IMR-90 (cell line): ENCODE measurements at regions not wholly inside any gene's neighbourhood (a gene's known extent, or its start where the extent isn't known, plus 50 kb on each side); places are given as distances from the start of the nearest gene placed in this dataset.
"Not testable (repeated sequence)": the region's sequence is repeated elsewhere in the genome, so short reads cannot be mapped to it uniquely, and the experiment has no call there.

Experiments used
- ATAC-seq: fragments of 200-7000 bp; cut with Tn5 transposase; 2 replicates; pipeline ENCODE4 v1.9.1; 2020; ENCODE audit warnings: low read depth, mild to moderate bottlenecking, moderate library complexity
- BruUV-seq: library from RNA; stranded (reverse); fragments of 400-500 nt; replicated peaks from 2 replicates; lab custom pipeline; 2021; lab: Mats Ljungman, UMichigan
- CTCF ChIA-PET: fragments of 300-600 bp; formaldehyde crosslinking; extraction: SDS; loops from one replicate; lab custom pipeline; 2021; ENCODE audit warnings: antibody characterized with exemption; lab: Yijun Ruan, JAX
- POLR2A ChIA-PET: fragments of 300-600 bp; sonication (Branson Sonifier 250); formaldehyde crosslinking; loops from one replicate; lab custom pipeline; 2022; ENCODE audit warnings: antibody characterized with exemption; ENCODE audit not compliant: unreplicated experiment; lab: Charles Lee
- DNase-seq: peaks from one replicate; pipeline ENCODE4 v3.0.0; 2013
- H2AFZ ChIP-seq: replicated peaks from 2 replicates; pipeline ENCODE3; 2013; ENCODE audit warnings: low read length, mild to moderate bottlenecking; ENCODE audit not compliant: poor library complexity
- H2AK5ac ChIP-seq: 2 replicates; pipeline ENCODE4 v1.6.1; 2013; ENCODE audit warnings: low read depth, low read length, inconsistent platforms
- H2AK9ac ChIP-seq: replicated peaks from 2 replicates; pipeline ENCODE3; 2013; ENCODE audit warnings: mild to moderate bottlenecking, low read depth, low read length, moderate library complexity; ENCODE audit not compliant: poor library complexity
- H2BK120ac ChIP-seq: 2 replicates; pipeline ENCODE4 v1.6.1; 2013; ENCODE audit warnings: low read depth, low read length, inconsistent platforms
- H2BK15ac ChIP-seq: 3 replicates; pipeline ENCODE4 v1.6.1; 2013; ENCODE audit warnings: low read depth, low read length, inconsistent platforms
- H2BK20ac ChIP-seq: 2 replicates; pipeline ENCODE4 v1.6.1; 2013; ENCODE audit warnings: low read depth, mild to moderate bottlenecking, inconsistent platforms, low read length, moderate library complexity
- H2BK5ac ChIP-seq: 2 replicates; pipeline ENCODE4 v1.6.1; 2013; ENCODE audit warnings: mild to moderate bottlenecking, low read depth, low read length, inconsistent platforms; ENCODE audit not compliant: poor library complexity, severe bottlenecking
- H3K14ac ChIP-seq: replicated peaks from 2 replicates; pipeline ENCODE4 v1.6.1; 2013; ENCODE audit warnings: low read depth, low read length, inconsistent platforms
- H3K18ac ChIP-seq: 2 replicates; pipeline ENCODE4 v1.6.1; 2013; ENCODE audit warnings: low read depth, low read length, control low read depth
- H3K23ac ChIP-seq: 2 replicates; pipeline ENCODE4 v1.6.1; 2013; ENCODE audit warnings: low read depth, low read length, inconsistent platforms
- H3K27ac ChIP-seq: 2 replicates; pipeline ENCODE4 v1.5.1; 2013; ENCODE audit warnings: mild to moderate bottlenecking, control low read depth, low read length; ENCODE audit not compliant: insufficient read depth
- H3K27me3 ChIP-seq: 2 replicates; pipeline ENCODE4 v1.6.1; 2013; ENCODE audit warnings: low read length; ENCODE audit not compliant: control insufficient read depth, insufficient read depth
- H3K36me3 ChIP-seq: 2 replicates; pipeline ENCODE4 v1.6.1; 2013; ENCODE audit warnings: low read length, mixed read lengths; ENCODE audit not compliant: control insufficient read depth, insufficient read depth
- H3K4ac ChIP-seq: 2 replicates; pipeline ENCODE4 v1.6.1; 2013; ENCODE audit warnings: low read depth, low read length, inconsistent platforms
- H3K4me1 ChIP-seq: 2 replicates; pipeline ENCODE4 v1.6.1; 2013; ENCODE audit warnings: low read length, mixed read lengths; ENCODE audit not compliant: control insufficient read depth, insufficient read depth
- H3K4me2 ChIP-seq: 2 replicates; pipeline ENCODE4 v1.6.1; 2013; ENCODE audit warnings: low read depth, mild to moderate bottlenecking, control low read depth, low read length, moderate library complexity
- H3K4me3 ChIP-seq: 2 replicates; pipeline ENCODE4 v1.5.1; 2013; ENCODE audit warnings: low read depth, mild to moderate bottlenecking, control low read depth, low read length, moderate library complexity; ENCODE audit not compliant: insufficient read depth
- H3K56ac ChIP-seq: 2 replicates; pipeline ENCODE4 v1.6.1; 2013; ENCODE audit warnings: low read length, inconsistent platforms; ENCODE audit not compliant: insufficient read depth; ENCODE audit errors: extremely low read depth
- H3K79me1 ChIP-seq, 2 experiments: 2 replicates each; pipeline ENCODE4 v1.6.1; 2013; ENCODE audit warnings: low read length in 2 of 2, inconsistent platforms in 1 of 2, low read depth in 1 of 2
- H3K9ac ChIP-seq: 2 replicates; pipeline ENCODE4 v1.6.1; 2013; ENCODE audit warnings: low read depth, low read length, control low read depth
- H3K9me1 ChIP-seq: 2 replicates; pipeline ENCODE4 v1.6.1; 2013; ENCODE audit warnings: low read length, inconsistent platforms; ENCODE audit not compliant: insufficient read depth
- H3K9me3 ChIP-seq: 2 replicates; pipeline ENCODE4 v1.6.1; 2013; ENCODE audit warnings: low read length; ENCODE audit not compliant: control insufficient read depth, insufficient read depth
- H4K20me1 ChIP-seq: 2 replicates; pipeline ENCODE4 v1.6.1; 2013; ENCODE audit warnings: low read length, inconsistent platforms; ENCODE audit not compliant: insufficient read depth
- H4K5ac ChIP-seq: 2 replicates; pipeline ENCODE4 v1.6.1; 2013; ENCODE audit warnings: mild to moderate bottlenecking, low read depth, low read length, control low read depth
- H4K8ac ChIP-seq, 2 experiments: 2 replicates each; pipeline ENCODE4 v1.6.1; 2013; ENCODE audit warnings: low read depth in 2 of 2, low read length in 2 of 2, control low read depth in 1 of 2, inconsistent platforms in 1 of 2
- H4K91ac ChIP-seq: 2 replicates; pipeline ENCODE4 v1.6.1; 2013; ENCODE audit warnings: low read depth, low read length, inconsistent platforms; ENCODE audit not compliant: insufficient read depth
- WGBS, 2 experiments: methylation state at CpG; one replicate each; pipeline versions ENCODE4 v1.1.5 to v1.1.7; 2013; ENCODE audit warnings: missing lambda C conversion rate in 2 of 2; ENCODE audit not compliant: insufficient read length in 1 of 2; ENCODE audit errors: extremely low coverage in 2 of 2; 5-methylcytosine and 5-hydroxymethylcytosine counted together
- dilution Hi-C: fragments of 300-500 bp; cut with HindIII; formaldehyde crosslinking; loops from one replicate; pipeline ENCODE4 v1.14.3; 2018; ENCODE audit warnings: low sequenced_read_pairs; ENCODE audit not compliant: unreplicated experiment
- in situ Hi-C: fragments of 300-500 bp; cut with MboI; formaldehyde crosslinking; loops from 3 replicates; pipeline ENCODE4 v1.14.3; 2019; ENCODE audit warnings: low sequenced_read_pairs, inconsistent platforms, mixed read lengths
- intact Hi-C: fragments of 100-400 bp; cut with micrococcal nuclease; formaldehyde crosslinking; loops from 2 replicates; pipeline ENCODE4 v1.10.0; 2022

DNA sequence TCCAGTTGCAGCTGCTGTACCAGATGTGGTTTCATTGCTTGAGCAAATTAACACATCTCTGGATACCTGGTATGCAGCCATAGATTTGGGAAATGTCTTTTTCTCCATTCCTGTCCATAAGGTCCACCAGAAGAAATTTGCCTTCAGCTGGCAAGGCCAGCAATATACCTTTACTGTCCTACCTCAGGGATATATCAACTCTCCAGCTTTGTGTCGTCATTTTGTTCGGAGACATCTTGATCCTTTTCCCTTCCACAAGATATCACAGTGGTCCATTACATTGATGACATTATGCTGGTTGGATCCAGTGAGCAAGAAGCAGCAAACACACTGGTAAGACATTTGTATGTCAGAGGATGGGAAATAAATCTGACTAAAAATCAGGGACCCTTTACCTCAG, 576.1 kb upstream of the FBXO33 start:
- H3K18ac ChIP-seq, H2BK5ac ChIP-seq, POLR2A ChIA-PET, H3K4me2 ChIP-seq, H3K36me3 ChIP-seq, in situ Hi-C loops, H3K4me3 ChIP-seq, H2AK5ac ChIP-seq, ATAC-seq, H3K9me1 ChIP-seq, H4K5ac ChIP-seq, H3K27ac ChIP-seq, H3K23ac ChIP-seq, H4K91ac ChIP-seq, H4K20me1 ChIP-seq, H2BK20ac ChIP-seq, H3K4me1 ChIP-seq, H3K9ac ChIP-seq, H2BK120ac ChIP-seq, H3K56ac ChIP-seq, H3K79me1 ChIP-seq, CTCF ChIA-PET, DNase-seq, H3K14ac ChIP-seq, H2BK15ac ChIP-seq, H3K27me3 ChIP-seq, BruUV-seq, H2AFZ ChIP-seq, H4K8ac ChIP-seq, H3K4ac ChIP-seq, H2AK9ac ChIP-seq, intact Hi-C loops, dilution Hi-C loops: not testable (repeated sequence)
- H3K9me3 ChIP-seq = peaks cover 11% of the 10 kb centered on the region
- WGBS, 2 experiments = no CpG with 5 or more reads among the region's 2 CpGs
